Fibroblast of lung (primary cell): ENCODE measurements at regions not wholly inside any gene's neighbourhood (a gene's known extent, or its start where the extent isn't known, plus 50 kb on each side); places are given as distances from the start of the nearest gene placed in this dataset.
A peak's percentile ranks its signal among the peaks of the same experiment; 100 is the strongest.

Source experiments
- DNase-seq, 2 donors: peaks; one replicate each; pipeline versions ENCODE4 v3.0.0 to v3.0.0-alpha.2; 2010; ENCODE audit warnings: low read depth in 2 of 2
- H2AFZ ChIP-seq: 2 replicates; pipeline ENCODE4 v1.5.1; 2012; ENCODE audit warnings: low read length, control low read depth, inconsistent platforms
- H3K27ac ChIP-seq: 2 replicates; pipeline ENCODE4 v1.5.1; 2011; ENCODE audit warnings: low read length, control low read depth; ENCODE audit not compliant: insufficient read depth
- H3K27me3 ChIP-seq: 2 replicates; pipeline ENCODE4 v1.5.1; 2011; ENCODE audit warnings: mild to moderate bottlenecking, low read length; ENCODE audit not compliant: control insufficient read depth, insufficient read depth
- H3K36me3 ChIP-seq: 2 replicates; pipeline ENCODE4 v1.5.1; 2011; ENCODE audit warnings: low read length; ENCODE audit not compliant: control insufficient read depth, insufficient read depth
- H3K4me1 ChIP-seq: 2 replicates; pipeline ENCODE4 v1.5.1; 2011; ENCODE audit warnings: low read length; ENCODE audit not compliant: control insufficient read depth, insufficient read depth; ENCODE audit errors: extremely low read depth
- H3K4me2 ChIP-seq: 2 replicates; pipeline ENCODE4 v1.5.1; 2011; ENCODE audit warnings: low read length, control low read depth; ENCODE audit not compliant: insufficient read depth; ENCODE audit errors: extremely low read depth
- H3K4me3 ChIP-seq, 4 experiments: fragments of 200-600 bp in 1 of 4; sonication (generic) in 1 of 4; replicated peaks in 1 of 4; 2 replicates each; pipeline ENCODE4 v1.5.1; 2011 to 2016; ENCODE audit warnings: low read length in 4 of 4, low read depth in 3 of 4, mild to moderate bottlenecking in 3 of 4, control low read depth in 2 of 4, inconsistent platforms in 1 of 4, mixed read lengths in 1 of 4; ENCODE audit not compliant: insufficient read depth in 1 of 4; ENCODE audit errors: control extremely low read depth in 1 of 4
- H3K79me2 ChIP-seq: 2 replicates; pipeline ENCODE4 v1.5.1; 2012; ENCODE audit warnings: mild to moderate bottlenecking, low read length, inconsistent platforms; ENCODE audit not compliant: control insufficient read depth, insufficient read depth
- H3K9ac ChIP-seq: 2 replicates; pipeline ENCODE4 v1.5.1; 2011; ENCODE audit warnings: mild to moderate bottlenecking, low read length, control low read depth; ENCODE audit not compliant: insufficient read depth
- H3K9me3 ChIP-seq: 2 replicates; pipeline ENCODE4 v1.5.1; 2012; ENCODE audit warnings: low read depth, low read length; ENCODE audit not compliant: control insufficient read depth, insufficient read depth
- H4K20me1 ChIP-seq: 2 replicates; pipeline ENCODE4 v1.5.1; 2011; ENCODE audit warnings: low read length; ENCODE audit not compliant: control insufficient read depth, insufficient read depth; ENCODE audit errors: extremely low read depth
- EZH2 ChIP-seq: IDR thresholded peaks from 2 replicates; pipeline ENCODE4 v1.5.1; 2012; ENCODE audit warnings: low read length, control low read depth, mild to moderate bottlenecking; ENCODE audit errors: missing control alignments
- TF ChIP-seq, protein P1 (sequence below), 2 donors: IDR thresholded peaks in 1 of 2; conservative IDR thresholded peaks in 1 of 2; 1 replicate in 1 of 2; 2 replicates in 1 of 2; pipeline ENCODE4 v1.5.1; 2011 to 2012; ENCODE audit warnings: low read length in 2 of 2, control low read depth in 1 of 2, inconsistent platforms in 1 of 2, low read depth in 1 of 2, mild to moderate bottlenecking in 1 of 2

DNA sequence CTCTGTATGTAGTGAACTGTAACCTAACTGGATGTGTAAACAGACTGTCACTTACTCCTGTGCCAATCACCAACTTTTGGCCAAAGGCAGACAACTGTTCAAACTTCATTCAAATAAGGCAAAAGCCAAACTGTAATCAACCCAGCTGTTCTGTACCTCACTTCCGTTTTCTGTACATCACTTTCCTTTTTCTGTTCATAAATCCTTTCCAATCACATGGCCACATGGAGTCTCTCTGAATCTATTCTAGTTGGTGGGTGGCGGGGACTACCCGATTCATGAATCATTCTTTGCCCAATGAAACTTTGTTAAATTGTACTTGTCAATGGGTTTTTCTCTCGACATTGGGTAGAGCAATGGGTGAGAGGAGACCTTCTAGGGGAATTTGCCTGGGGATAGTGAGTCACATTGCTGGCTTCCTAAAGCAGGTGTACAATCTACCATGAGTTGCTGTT lies 178.3 kb upstream of the RFC3 start:
- Histone ChIP-seq H3K9me3 (no peaks in the 10 kb centered on the region), H4K20me1 (no peaks in the 10 kb centered on the region), H3K36me3 (no peaks in the 10 kb centered on the region), H3K4me3 (no peak overlapping the region), H3K27ac (no peak overlapping the region), H3K4me2 (no peak overlapping the region), H3K27me3 (no peaks in the 10 kb centered on the region), H3K79me2 (no peaks in the 10 kb centered on the region), H3K9ac (no peak overlapping the region), H3K4me1 (peaks cover 25% of the 10 kb centered on the region), H2AFZ (no peak overlapping the region)
- DNase-seq: no peak
- TF ChIP-seq, protein P1, sequence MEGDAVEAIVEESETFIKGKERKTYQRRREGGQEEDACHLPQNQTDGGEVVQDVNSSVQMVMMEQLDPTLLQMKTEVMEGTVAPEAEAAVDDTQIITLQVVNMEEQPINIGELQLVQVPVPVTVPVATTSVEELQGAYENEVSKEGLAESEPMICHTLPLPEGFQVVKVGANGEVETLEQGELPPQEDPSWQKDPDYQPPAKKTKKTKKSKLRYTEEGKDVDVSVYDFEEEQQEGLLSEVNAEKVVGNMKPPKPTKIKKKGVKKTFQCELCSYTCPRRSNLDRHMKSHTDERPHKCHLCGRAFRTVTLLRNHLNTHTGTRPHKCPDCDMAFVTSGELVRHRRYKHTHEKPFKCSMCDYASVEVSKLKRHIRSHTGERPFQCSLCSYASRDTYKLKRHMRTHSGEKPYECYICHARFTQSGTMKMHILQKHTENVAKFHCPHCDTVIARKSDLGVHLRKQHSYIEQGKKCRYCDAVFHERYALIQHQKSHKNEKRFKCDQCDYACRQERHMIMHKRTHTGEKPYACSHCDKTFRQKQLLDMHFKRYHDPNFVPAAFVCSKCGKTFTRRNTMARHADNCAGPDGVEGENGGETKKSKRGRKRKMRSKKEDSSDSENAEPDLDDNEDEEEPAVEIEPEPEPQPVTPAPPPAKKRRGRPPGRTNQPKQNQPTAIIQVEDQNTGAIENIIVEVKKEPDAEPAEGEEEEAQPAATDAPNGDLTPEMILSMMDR (conservative IDR thresholded peaks at IDR 0.05 in 1 of 2, IDR thresholded peaks at IDR 0.05 in 1 of 2; ENCODE audit: low read depth in 1 of 2, low read length in 2 of 2): no peak
- no peak for TF ChIP-seq EZH2

DNA sequence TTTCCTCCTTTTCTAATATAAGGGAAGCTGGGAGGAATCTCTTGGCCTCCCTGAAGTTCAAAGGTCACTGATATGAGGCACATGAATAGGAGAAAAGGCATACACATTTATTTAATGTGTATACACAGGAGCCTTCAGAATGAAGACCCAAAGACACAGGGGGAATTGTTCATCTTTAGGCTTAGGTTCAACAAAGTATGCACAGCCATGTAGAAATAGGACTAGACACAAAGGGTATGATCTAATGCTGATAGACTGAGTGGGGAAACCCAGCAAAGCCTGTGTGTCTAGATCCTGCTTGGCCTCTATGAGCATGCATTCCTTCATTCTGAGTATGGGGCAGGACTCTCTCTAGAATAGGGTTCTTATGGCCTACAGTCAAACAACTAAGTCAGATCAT lies 177.1 kb upstream of the RFC3 start:
- H3K4me1 ChIP-seq: peaks cover 27% of the 10 kb centered on the region
- no peak for TF ChIP-seq EZH2
- TF ChIP-seq, protein P1 (conservative IDR thresholded peaks at IDR 0.05 in 1 of 2, IDR thresholded peaks at IDR 0.05 in 1 of 2; ENCODE audit: low read depth in 1 of 2, low read length in 2 of 2): no peak
- no peaks in the 10 kb centered on the region for H3K27me3 ChIP-seq
- H3K4me3 ChIP-seq: no peak overlapping the region
- DNase-seq: no peak
- no peaks in the 10 kb centered on the region for H3K36me3 ChIP-seq
- H3K79me2 ChIP-seq: no peaks in the 10 kb centered on the region
- H3K27ac ChIP-seq: no peak overlapping the region
- H3K9me3 ChIP-seq: no peaks in the 10 kb centered on the region
- H4K20me1 ChIP-seq: no peaks in the 10 kb centered on the region
- H2AFZ ChIP-seq: no peak overlapping the region
- H3K9ac ChIP-seq: no peak overlapping the region
- no peak overlapping the region for H3K4me2 ChIP-seq

DNA sequence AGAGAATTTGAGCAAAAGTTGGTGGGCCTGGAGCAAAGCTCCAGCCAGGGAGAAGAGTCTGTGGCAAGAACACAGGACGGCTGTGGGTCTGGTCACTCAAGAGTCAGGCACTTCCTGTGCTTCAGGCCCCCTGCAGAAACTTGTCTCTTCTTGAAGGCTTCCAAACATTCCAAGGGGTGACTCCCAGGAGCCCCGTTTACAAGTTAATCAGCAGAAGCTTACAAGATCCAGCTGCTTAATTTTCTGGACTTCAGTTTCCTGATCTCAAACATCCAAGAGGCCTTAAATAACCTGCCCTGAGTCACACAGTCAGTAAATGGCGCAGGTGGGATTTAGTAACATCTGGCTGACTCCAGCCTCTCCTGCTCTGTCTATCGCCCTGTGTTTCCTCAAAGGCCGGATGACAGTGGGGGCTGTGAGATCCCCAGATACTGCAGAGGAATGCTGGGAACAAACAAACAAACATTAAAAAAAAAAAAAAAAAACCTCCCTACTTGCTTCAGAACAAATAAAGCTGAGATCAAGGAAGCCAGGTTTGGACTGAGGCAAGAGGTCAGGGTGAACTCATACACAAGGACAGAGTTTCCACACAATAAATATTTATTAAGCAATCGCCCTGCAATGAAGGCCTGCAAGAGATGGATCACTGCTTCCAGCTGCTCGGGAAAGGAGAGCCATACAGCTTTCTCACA lies 175.4 kb upstream of the RFC3 start:
- Histone ChIP-seq H3K27ac (peak overlapping the region; percentile 69), H3K4me3 (no peak overlapping the region), H3K4me2 (peak overlapping the region; percentile 48)

More for the DNA sequence above, 175.4 kb upstream of the RFC3 start:
- Histone ChIP-seq H3K36me3 (no peaks in the 10 kb centered on the region), H3K27me3 (no peaks in the 10 kb centered on the region), H3K4me1 (peaks cover 27% of the 10 kb centered on the region), H2AFZ (no peak overlapping the region), H3K79me2 (no peaks in the 10 kb centered on the region), H3K9me3 (no peaks in the 10 kb centered on the region), H4K20me1 (no peaks in the 10 kb centered on the region), H3K9ac (no peak overlapping the region)
- TF ChIP-seq, protein P1 (conservative IDR thresholded peaks at IDR 0.05 in 1 of 2, IDR thresholded peaks at IDR 0.05 in 1 of 2; ENCODE audit: low read depth in 1 of 2, low read length in 2 of 2): no peak
- TF ChIP-seq EZH2: no peak
- DNase-seq: peak; percentile 37 to 96
